ENCODE measurements at regions not wholly inside any gene's neighbourhood (a gene's known extent, or its start where the extent isn't known, plus 50 kb on each side); places are given as distances from the start of the nearest gene placed in this dataset.

DNA sequence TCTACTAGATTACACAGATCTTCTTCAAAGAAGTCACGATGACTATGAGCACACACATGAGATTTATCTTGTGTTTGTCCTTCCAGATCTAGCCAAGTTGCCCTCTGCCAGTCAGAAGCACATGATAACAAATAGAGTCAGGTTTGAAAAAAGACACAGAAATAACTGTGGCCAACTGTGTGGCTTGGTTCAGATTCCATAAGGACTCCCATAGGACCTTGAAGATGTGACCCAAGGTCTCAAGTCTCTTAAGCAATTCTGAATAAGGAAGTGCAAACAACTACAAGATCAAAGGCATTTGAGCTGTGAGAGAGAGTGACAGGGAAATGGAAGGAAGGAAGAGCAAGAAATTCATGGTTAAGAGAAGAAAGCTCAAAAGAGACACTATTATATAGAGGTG lies 194.0 kb downstream of the PLPP3 start:
- H3K27me3 Mint-ChIP-seq (ENCODE audit: insufficient read depth): no peaks in the 10 kb centered on the region
- H3K4me1 Mint-ChIP-seq (ENCODE audit: low read depth): no peaks in the 10 kb centered on the region
- no peaks in the 10 kb centered on the region for H3K9me3 Mint-ChIP-seq
- no peak for DNase-seq
- no peaks in the 10 kb centered on the region for H3K36me3 Mint-ChIP-seq (ENCODE audit: low read depth)
- TF ChIP-seq, protein P1, sequence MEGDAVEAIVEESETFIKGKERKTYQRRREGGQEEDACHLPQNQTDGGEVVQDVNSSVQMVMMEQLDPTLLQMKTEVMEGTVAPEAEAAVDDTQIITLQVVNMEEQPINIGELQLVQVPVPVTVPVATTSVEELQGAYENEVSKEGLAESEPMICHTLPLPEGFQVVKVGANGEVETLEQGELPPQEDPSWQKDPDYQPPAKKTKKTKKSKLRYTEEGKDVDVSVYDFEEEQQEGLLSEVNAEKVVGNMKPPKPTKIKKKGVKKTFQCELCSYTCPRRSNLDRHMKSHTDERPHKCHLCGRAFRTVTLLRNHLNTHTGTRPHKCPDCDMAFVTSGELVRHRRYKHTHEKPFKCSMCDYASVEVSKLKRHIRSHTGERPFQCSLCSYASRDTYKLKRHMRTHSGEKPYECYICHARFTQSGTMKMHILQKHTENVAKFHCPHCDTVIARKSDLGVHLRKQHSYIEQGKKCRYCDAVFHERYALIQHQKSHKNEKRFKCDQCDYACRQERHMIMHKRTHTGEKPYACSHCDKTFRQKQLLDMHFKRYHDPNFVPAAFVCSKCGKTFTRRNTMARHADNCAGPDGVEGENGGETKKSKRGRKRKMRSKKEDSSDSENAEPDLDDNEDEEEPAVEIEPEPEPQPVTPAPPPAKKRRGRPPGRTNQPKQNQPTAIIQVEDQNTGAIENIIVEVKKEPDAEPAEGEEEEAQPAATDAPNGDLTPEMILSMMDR (IDR thresholded peaks at IDR 0.05): no peak
- H3K4me3 Mint-ChIP-seq: no peak overlapping the region
- H3K27ac Mint-ChIP-seq: no peak overlapping the region

DNA sequence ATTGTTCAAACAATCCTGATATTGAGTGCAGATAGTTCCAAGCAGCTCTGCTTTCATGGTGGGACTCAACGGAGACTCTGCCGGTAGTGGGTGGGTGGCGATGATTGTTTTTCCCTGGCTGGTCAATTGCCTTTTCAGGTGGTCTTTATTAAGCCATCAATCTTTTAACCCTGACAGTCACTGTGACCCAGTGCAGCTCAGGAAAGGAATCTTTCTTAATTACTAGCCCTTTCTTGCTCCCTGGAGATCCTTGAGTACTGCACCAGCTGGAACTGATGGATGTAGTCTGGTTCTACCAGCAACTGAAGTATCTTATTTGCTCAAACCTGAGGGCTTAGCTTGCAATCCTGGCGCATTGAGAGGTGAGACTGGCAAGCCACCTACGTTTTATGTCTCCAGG lies 196.4 kb downstream of the PLPP3 start:
- Mint-ChIP-seq H3K27ac (no peak overlapping the region), H3K9me3 (no peaks in the 10 kb centered on the region), H3K4me3 (no peak overlapping the region), H3K4me1 (ENCODE audit: low read depth) (no peaks in the 10 kb centered on the region), H3K27me3 (ENCODE audit: insufficient read depth) (no peaks in the 10 kb centered on the region), H3K36me3 (ENCODE audit: low read depth) (no peaks in the 10 kb centered on the region)
- TF ChIP-seq, protein P1 (IDR thresholded peaks at IDR 0.05): no peak
- no peak for DNase-seq

DNA sequence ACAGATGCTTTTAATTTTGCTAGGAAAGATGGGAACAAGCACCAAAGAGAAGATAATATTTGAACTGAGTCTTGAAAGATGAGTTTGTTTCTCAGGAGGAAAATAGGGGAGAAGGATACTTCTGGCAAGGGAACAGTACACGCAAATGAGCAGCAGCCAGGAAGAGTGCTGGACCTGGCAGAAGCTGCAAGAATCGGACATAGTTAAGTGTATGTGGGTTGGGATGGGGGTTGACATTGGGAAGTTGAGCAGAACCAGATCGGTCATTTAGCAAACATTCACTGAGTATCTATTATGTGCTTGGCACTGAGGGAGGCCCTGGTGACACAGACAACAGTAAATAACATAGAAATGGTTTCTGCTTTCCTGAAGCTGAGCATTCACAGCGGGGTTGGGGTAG lies 198.8 kb downstream of the PLPP3 start:
- Mint-ChIP-seq H3K27me3 (ENCODE audit: insufficient read depth) (peaks cover 3% of the 10 kb centered on the region), H3K4me3 (no peak overlapping the region), H3K4me1 (ENCODE audit: low read depth) (no peaks in the 10 kb centered on the region), H3K36me3 (ENCODE audit: low read depth) (no peaks in the 10 kb centered on the region), H3K27ac (no peak overlapping the region), H3K9me3 (no peaks in the 10 kb centered on the region; the same call in 1 of the 2 replicates)
- no peak for DNase-seq
- TF ChIP-seq, protein P1 (IDR thresholded peaks at IDR 0.05): no peak

DNA sequence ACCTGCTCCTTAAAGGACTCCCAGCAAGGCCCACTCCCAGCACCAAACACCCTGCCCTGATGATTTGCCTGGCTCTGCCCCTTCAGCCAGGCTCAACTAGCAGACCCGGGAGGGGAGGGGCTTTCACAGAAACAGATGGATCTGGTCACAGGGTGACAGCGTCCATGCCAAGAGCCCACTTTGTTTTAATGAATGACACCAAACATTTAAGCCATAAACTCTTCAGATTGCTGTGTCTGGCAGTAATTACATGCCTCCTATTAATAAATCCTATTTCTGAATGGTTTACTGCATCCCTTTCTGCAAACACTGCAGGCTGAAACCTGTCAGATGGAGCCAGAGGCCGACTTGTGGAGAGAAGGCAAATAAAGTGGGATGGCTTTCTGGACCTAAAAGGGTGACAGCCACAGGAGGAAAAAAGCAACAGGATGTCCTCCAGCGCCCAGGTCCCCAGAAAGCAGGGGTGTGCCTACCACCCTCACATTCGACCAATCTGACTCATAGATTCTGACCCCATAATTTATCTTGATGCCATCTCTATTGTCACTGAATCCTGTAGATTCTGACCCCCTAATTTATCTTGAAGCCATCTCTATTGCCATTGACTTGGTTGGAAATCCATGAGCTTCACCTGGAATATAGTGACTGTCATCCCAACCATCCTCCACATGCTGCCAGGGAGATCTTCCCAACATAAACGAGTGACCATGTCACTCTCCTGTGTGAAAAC lies 200.9 kb downstream of the PLPP3 start:
- H3K36me3 Mint-ChIP-seq (ENCODE audit: low read depth): no peaks in the 10 kb centered on the region
- H3K4me3 Mint-ChIP-seq: no peak overlapping the region
- H3K27ac Mint-ChIP-seq: no peak overlapping the region
- DNase-seq: no peak
- TF ChIP-seq, protein P1 (IDR thresholded peaks at IDR 0.05): no peak
- no peaks in the 10 kb centered on the region; the same call in 1 of the 2 replicates for H3K9me3 Mint-ChIP-seq
- peaks cover 10% of the 10 kb centered on the region for H3K4me1 Mint-ChIP-seq (ENCODE audit: low read depth)
- peaks cover 3% of the 10 kb centered on the region for H3K27me3 Mint-ChIP-seq (ENCODE audit: insufficient read depth)

DNA sequence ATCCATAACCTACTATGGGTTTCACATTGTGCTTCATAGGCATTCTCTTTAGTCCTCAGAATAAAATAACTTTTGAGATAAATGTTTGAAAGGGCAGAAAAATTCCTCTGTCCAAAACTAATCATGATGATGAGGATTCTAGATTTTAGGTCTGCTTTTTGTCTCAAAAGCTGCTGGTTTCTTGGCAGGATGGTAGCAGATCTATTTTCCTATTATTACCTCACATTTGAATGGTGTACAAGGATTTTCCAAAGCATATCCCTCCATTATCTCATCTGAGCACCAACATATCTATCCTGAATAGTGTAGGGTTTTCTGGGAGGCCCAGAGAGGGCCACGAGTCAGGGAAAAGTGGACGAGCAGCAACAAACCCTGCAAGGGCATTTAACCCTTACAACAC lies 201.9 kb downstream of the PLPP3 start:
- H3K27ac Mint-ChIP-seq: no peak overlapping the region
- no peak for DNase-seq
- TF ChIP-seq, protein P1 (IDR thresholded peaks at IDR 0.05): no peak
- no peaks in the 10 kb centered on the region; the same call in 1 of the 2 replicates for H3K9me3 Mint-ChIP-seq
- no peaks in the 10 kb centered on the region for H3K36me3 Mint-ChIP-seq (ENCODE audit: low read depth)
- H3K4me3 Mint-ChIP-seq: no peak overlapping the region
- peaks cover 3% of the 10 kb centered on the region for H3K27me3 Mint-ChIP-seq (ENCODE audit: insufficient read depth)
- H3K4me1 Mint-ChIP-seq (ENCODE audit: low read depth): peaks cover 10% of the 10 kb centered on the region
